ENCODE measurements at regions not wholly inside any gene's neighbourhood (a gene's known extent, or its start where the extent isn't known, plus 50 kb on each side); places are given as distances from the start of the nearest gene placed in this dataset.

DNA sequence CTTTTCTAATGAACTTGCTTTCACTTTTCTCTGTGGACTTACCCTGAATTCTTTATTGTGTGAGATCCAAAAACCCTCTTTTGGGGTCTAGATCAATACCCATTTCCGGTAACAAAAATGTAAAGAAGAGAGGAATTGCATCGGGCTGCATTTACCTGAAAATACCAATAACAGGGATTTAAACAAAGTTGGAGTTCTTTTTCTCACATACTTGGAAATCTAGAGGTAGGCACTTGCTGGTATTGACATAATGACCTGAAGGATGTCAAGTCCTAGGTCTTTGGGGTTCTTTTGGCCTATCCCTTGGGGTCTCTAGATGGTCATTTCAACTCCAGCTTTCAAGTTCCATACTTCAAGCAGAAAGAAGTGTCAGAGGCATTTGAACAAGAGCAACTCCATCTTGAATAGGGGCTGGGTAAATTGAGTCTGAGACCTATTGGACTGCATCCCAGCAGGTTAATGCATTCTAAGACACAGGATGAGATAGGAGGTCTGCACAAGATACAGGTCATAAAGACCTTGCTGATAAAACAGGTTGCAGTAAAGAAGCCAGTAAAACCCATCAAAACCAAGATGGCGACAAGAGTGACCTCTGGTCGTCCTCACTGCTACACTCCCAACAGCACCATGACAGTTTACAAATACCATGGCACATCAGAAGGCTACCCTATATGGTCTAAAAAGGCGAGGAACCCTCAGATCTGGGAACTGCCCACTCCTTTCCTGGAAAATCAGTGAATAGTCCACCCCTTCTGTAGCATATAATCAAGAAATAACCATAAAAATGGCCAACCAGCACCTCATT, 50.8 kb upstream of the ZNF280D start:
- TF ChIP-seq POLR2A (IDR thresholded peaks at IDR 0.05) (no peak), CTCF (IDR thresholded peaks at IDR 0.05 in 4 of 5, conservative IDR thresholded peaks at IDR 0.05 in 1 of 5) (no peak)
